HG03520 (cell line): ENCODE measurements at regions not wholly inside any gene's neighbourhood (a gene's known extent, or its start where the extent isn't known, plus 50 kb on each side); places are given as distances from the start of the nearest gene placed in this dataset.
A peak's percentile ranks its signal among the peaks of the same experiment; 100 is the strongest.

Experiments
- ATAC-seq: cut with Tn5 transposase; IDR thresholded peaks from one replicate; pipeline ENCODE4 v1.9.1; 2021; ENCODE audit warnings: mild to moderate bottlenecking, moderate library complexity; ENCODE audit not compliant: unreplicated experiment

GRCh38 chr5:60271517-60271916, 378.0 kb upstream of the PDE4D start:
- no peak for ATAC-seq

- ATAC-seq: no peak
These were observed 374.4 kb upstream of the PDE4D start for GRCh38 chr5:60267907-60268306.

GRCh38 chr5:60263346-60263745, 369.8 kb upstream of the PDE4D start:
- no peak for ATAC-seq

GRCh38 chr5:60262576-60263295, 369.2 kb upstream of the PDE4D start:
- no peak for ATAC-seq

GRCh38 chr5:60261732-60262131, 368.2 kb upstream of the PDE4D start:
- ATAC-seq: no peak

- ATAC-seq: no peak
These were observed 367.1 kb upstream of the PDE4D start for GRCh38 chr5:60260658-60261057.

GRCh38 chr5:60259730-60260129, 366.2 kb upstream of the PDE4D start:
- ATAC-seq: no peak

- no peak for ATAC-seq
These were observed 364.2 kb upstream of the PDE4D start for GRCh38 chr5:60257596-60258271.

GRCh38 chr5:60256546-60256945, 363.0 kb upstream of the PDE4D start:
- ATAC-seq: no peak

GRCh38 chr5:60248901-60249300, 355.4 kb upstream of the PDE4D start:
- ATAC-seq: peak; percentile 91

GRCh38 chr5:60243713-60244112, 350.2 kb upstream of the PDE4D start:
- ATAC-seq: no peak

GRCh38 chr5:60232036-60232795, 338.7 kb upstream of the PDE4D start:
- ATAC-seq: no peak

- no peak for ATAC-seq
These were observed 336.9 kb upstream of the PDE4D start for GRCh38 chr5:60230456-60230855.

- ATAC-seq: no peak
These were observed 336.2 kb upstream of the PDE4D start for GRCh38 chr5:60229691-60230185.

- ATAC-seq: no peak
These were observed 335.1 kb upstream of the PDE4D start for GRCh38 chr5:60228676-60229075.

- ATAC-seq: no peak
These were observed 332.6 kb upstream of the PDE4D start for GRCh38 chr5:60226128-60226527.

GRCh38 chr5:60223342-60223741, 329.8 kb upstream of the PDE4D start:
- no peak for ATAC-seq

- ATAC-seq: no peak
These were observed 326.4 kb upstream of the PDE4D start for GRCh38 chr5:60219921-60220320.

GRCh38 chr5:60210810-60211209, 317.3 kb upstream of the PDE4D start:
- ATAC-seq: no peak

- no peak for ATAC-seq
These were observed 315.8 kb upstream of the PDE4D start for GRCh38 chr5:60209146-60209840.

- ATAC-seq: no peak
These were observed 315.2 kb upstream of the PDE4D start for GRCh38 chr5:60208716-60209115.
